CD14-positive monocyte (primary cell): ENCODE measurements at regions not wholly inside any gene's neighbourhood (a gene's known extent, or its start where the extent isn't known, plus 50 kb on each side); places are given as distances from the start of the nearest gene placed in this dataset.

ENCODE experiments used
- DNase-seq, 3 donors: peaks; one replicate each; pipeline ENCODE4 v3.0.0-alpha.2; 2011 to 2022
- H2AFZ ChIP-seq: 2 replicates; pipeline ENCODE4 v1.6.0; 2012; ENCODE audit warnings: mild to moderate bottlenecking, low read depth, low read length, inconsistent platforms; ENCODE audit not compliant: insufficient read depth, poor library complexity, severe bottlenecking
- H3K27ac ChIP-seq, 2 donors: 1 replicate in 1 of 2; 2 replicates in 1 of 2; pipeline ENCODE4 v1.5.1; 2012 to 2013; ENCODE audit warnings: low read length in 2 of 2, control low read depth in 1 of 2, inconsistent platforms in 1 of 2, low read depth in 1 of 2, mild to moderate bottlenecking in 1 of 2
- H3K27me3 ChIP-seq, 2 donors: one replicate each; pipeline versions ENCODE4 v1.6.0 to v1.6.1; 2011 to 2013; ENCODE audit warnings: low read length in 2 of 2; ENCODE audit not compliant: control insufficient read depth in 2 of 2, insufficient read depth in 2 of 2
- H3K36me3 ChIP-seq, 2 donors: replicated peaks in 1 of 2; 1 replicate in 1 of 2; 2 replicates in 1 of 2; pipeline versions ENCODE4 v1.5.1 to v1.6.1; 2012 to 2013; ENCODE audit warnings: low read length in 2 of 2, control low read depth in 1 of 2, inconsistent platforms in 1 of 2, mild to moderate bottlenecking in 1 of 2; ENCODE audit not compliant: insufficient read depth in 2 of 2, control insufficient read depth in 1 of 2
- H3K4me1 ChIP-seq, 2 donors: 1 replicate in 1 of 2; 2 replicates in 1 of 2; pipeline versions ENCODE4 v1.5.1 to v1.6.1; 2012 to 2013; ENCODE audit warnings: low read length in 2 of 2, control low read depth in 1 of 2, inconsistent platforms in 1 of 2, mild to moderate bottlenecking in 1 of 2, moderate library complexity in 1 of 2; ENCODE audit not compliant: insufficient read depth in 2 of 2, control insufficient read depth in 1 of 2
- H3K4me2 ChIP-seq: replicated peaks from 2 replicates; pipeline ENCODE3; 2012; ENCODE audit warnings: low read length, moderate library complexity, mild to moderate bottlenecking; ENCODE audit not compliant: poor library complexity, severe bottlenecking; ENCODE audit errors: extremely low read depth
- H3K4me3 ChIP-seq, 3 experiments: fragments of 200-600 bp in 1 of 3; sonication (generic) in 1 of 3; replicated peaks in 1 of 3; 1 replicate in 2 of 3; 2 replicates in 1 of 3; pipeline ENCODE4 v1.5.1; 2011 to 2013; ENCODE audit warnings: low read length in 3 of 3, mild to moderate bottlenecking in 3 of 3, control low read depth in 2 of 3, low read depth in 2 of 3, inconsistent platforms in 1 of 3, moderate library complexity in 1 of 3
- H3K79me2 ChIP-seq: 2 replicates; pipeline ENCODE4 v1.6.0; 2012; ENCODE audit warnings: mild to moderate bottlenecking, control low read depth, inconsistent platforms, low read length, moderate library complexity; ENCODE audit not compliant: insufficient read depth
- H3K9ac ChIP-seq: 2 replicates; pipeline ENCODE4 v1.6.0; 2017; ENCODE audit warnings: low read length, mild to moderate bottlenecking; ENCODE audit not compliant: insufficient read depth, poor library complexity, severe bottlenecking
- H3K9me3 ChIP-seq, 2 donors: replicated peaks in 1 of 2; 1 replicate in 1 of 2; 2 replicates in 1 of 2; pipeline versions ENCODE4 v1.5.1 to v1.6.1; 2012 to 2013; ENCODE audit warnings: low read length in 2 of 2, control low read depth in 1 of 2; ENCODE audit not compliant: control insufficient read depth in 1 of 2, insufficient read depth in 1 of 2
- H4K20me1 ChIP-seq: 2 replicates; pipeline ENCODE4 v1.6.0; 2012; ENCODE audit warnings: mild to moderate bottlenecking, low read length, control low read depth, moderate library complexity; ENCODE audit not compliant: insufficient read depth
- H3K27ac Mint-ChIP-seq, 7 donors: one replicate each; pipeline ENCODE4 v1.8.0; 2020; ENCODE audit warnings: mild to moderate bottlenecking in 7 of 7, mixed read lengths in 7 of 7, moderate library complexity in 6 of 7, inconsistent platforms in 2 of 7
- H3K27me3 Mint-ChIP-seq, 3 donors: one replicate each; pipeline ENCODE4 v1.8.0; 2021 to 2022; ENCODE audit warnings: low read depth in 3 of 3, mild to moderate bottlenecking in 3 of 3, mixed read lengths in 3 of 3, moderate library complexity in 3 of 3, inconsistent platforms in 1 of 3
- H3K36me3 Mint-ChIP-seq, 2 donors: one replicate each; pipeline ENCODE4 v1.8.0; 2020; ENCODE audit warnings: mixed read lengths in 2 of 2, inconsistent platforms in 1 of 2, mild to moderate bottlenecking in 1 of 2
- H3K4me1 Mint-ChIP-seq: one replicate; pipeline ENCODE4 v1.8.0; 2020; ENCODE audit warnings: mild to moderate bottlenecking, mixed read lengths
- H3K4me3 Mint-ChIP-seq, 2 donors: one replicate each; pipeline ENCODE4 v1.8.0; 2020; ENCODE audit warnings: mild to moderate bottlenecking in 2 of 2, mixed read lengths in 2 of 2, moderate library complexity in 1 of 2
- H3K9me3 Mint-ChIP-seq, 7 donors: one replicate each; pipeline ENCODE4 v1.8.0; 2020 to 2022; ENCODE audit warnings: mixed read lengths in 7 of 7, mild to moderate bottlenecking in 6 of 7, moderate library complexity in 6 of 7, inconsistent platforms in 2 of 7
- WGBS: methylation state at CpG from one replicate; pipeline ENCODE4 v1.1.5; 2013; ENCODE audit warnings: missing lambda C conversion rate; ENCODE audit not compliant: insufficient coverage; 5-methylcytosine and 5-hydroxymethylcytosine counted together
- intact Hi-C, 2 donors: fragments of 100-400 bp; cut with micrococcal nuclease; formaldehyde crosslinking; loops; one replicate each; pipeline versions ENCODE4 v1.15.0 to v1.15.1; 2023
- TF ChIP-seq, protein P1 (sequence below): fragments of 200-600 bp; IDR thresholded peaks from one replicate; pipeline ENCODE4 v1.8.0; 2022; ENCODE audit warnings: antibody characterized with exemption, mild to moderate bottlenecking

DNA sequence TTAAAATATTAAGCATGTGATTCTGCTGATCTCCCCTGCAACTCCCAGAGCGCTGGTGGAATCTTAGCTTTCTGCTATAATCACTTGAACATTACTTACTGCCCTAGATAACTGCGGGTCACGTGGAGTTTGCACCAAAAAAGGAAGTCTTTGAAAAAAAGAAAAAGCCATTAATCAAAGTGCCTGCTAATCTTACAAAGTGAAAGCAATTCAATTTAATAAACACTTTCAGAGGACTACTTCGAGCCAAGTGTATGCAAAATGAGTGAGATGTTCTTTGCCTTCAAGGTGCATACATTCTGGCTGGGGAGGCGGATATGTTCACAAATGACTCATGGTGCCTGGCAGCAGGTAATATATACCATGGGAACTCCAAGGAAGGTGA lies 109.9 kb upstream of the GAP43 start:
- H3K27me3 Mint-ChIP-seq: peaks cover 8 to 27% (median 11%) of the 10 kb centered on the region in 3 donors
- peak overlapping the region; percentile 71 to 89 for H3K4me3 Mint-ChIP-seq
- Histone ChIP-seq H2AFZ (peak overlapping the region; percentile 47), H3K79me2 (no peaks in the 10 kb centered on the region), H3K9me3 (no peaks in the 10 kb centered on the region), H3K4me1 (peaks cover 13% of the 10 kb centered on the region in 2 donors), H3K4me2 (peak overlapping the region; percentile 62), H3K27me3 (peaks cover 3 to 15% of the 10 kb centered on the region in 2 donors), H3K36me3 (no peaks in the 10 kb centered on the region), H3K4me3 (peak overlapping the region in 1 of 3 experiments; percentile 63), H3K9ac (no peak overlapping the region), H4K20me1 (no peaks in the 10 kb centered on the region), H3K27ac (no peak overlapping the region)
- peaks cover 0 to 3% (median 0%) of the 10 kb centered on the region in 7 donors for H3K9me3 Mint-ChIP-seq
- WGBS: 33% methylated on average over 3 of the region's 5 CpGs
- H3K4me1 Mint-ChIP-seq: peaks cover 16% of the 10 kb centered on the region
- H3K36me3 Mint-ChIP-seq: no peaks in the 10 kb centered on the region
- no peak for DNase-seq
- intact Hi-C loops: no loop called here
- TF ChIP-seq, protein P1, sequence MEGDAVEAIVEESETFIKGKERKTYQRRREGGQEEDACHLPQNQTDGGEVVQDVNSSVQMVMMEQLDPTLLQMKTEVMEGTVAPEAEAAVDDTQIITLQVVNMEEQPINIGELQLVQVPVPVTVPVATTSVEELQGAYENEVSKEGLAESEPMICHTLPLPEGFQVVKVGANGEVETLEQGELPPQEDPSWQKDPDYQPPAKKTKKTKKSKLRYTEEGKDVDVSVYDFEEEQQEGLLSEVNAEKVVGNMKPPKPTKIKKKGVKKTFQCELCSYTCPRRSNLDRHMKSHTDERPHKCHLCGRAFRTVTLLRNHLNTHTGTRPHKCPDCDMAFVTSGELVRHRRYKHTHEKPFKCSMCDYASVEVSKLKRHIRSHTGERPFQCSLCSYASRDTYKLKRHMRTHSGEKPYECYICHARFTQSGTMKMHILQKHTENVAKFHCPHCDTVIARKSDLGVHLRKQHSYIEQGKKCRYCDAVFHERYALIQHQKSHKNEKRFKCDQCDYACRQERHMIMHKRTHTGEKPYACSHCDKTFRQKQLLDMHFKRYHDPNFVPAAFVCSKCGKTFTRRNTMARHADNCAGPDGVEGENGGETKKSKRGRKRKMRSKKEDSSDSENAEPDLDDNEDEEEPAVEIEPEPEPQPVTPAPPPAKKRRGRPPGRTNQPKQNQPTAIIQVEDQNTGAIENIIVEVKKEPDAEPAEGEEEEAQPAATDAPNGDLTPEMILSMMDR: no peak
- peak overlapping the region in 1 of 7 donors; percentile 43 for H3K27ac Mint-ChIP-seq

DNA sequence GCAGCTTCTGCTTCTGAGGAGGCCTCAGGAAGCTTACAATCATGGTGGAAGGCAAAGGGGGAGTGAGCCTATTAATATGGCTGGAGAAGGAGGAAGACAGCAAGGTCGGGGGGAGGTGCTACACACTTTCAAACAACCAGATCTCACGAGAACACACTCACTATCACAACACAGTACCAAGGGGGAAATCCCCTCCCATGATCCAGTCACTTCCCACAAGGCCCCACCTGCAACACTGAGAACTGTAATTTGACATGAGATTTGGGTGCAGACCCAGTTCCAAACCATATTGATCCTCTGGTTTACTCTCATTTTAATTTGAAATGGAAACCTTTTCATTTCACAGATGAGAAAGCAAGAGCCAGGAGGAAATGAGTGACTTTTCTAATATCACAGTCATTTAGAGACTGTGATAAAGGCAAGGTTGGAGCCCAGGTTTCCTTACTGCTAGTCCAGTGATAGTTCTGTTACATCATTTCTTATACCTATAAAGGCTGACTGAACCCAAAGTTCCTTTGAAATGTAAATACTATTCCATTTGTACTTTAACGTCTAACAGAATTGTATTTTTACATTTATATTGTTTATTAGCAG lies 105.8 kb upstream of the GAP43 start:
- Mint-ChIP-seq H3K27ac (no peak overlapping the region), H3K27me3 (peaks cover 0 to 13% (median 3%) of the 10 kb centered on the region in 3 donors)

More for the DNA sequence above, 105.8 kb upstream of the GAP43 start:
- TF ChIP-seq, protein P1: no peak
- peaks cover 8 to 9% of the 10 kb centered on the region in 2 donors for H3K4me1 ChIP-seq
- H3K4me2 ChIP-seq: no peak overlapping the region
- WGBS: no CpG with 5 or more reads among the region's 3 CpGs
- no peaks in the 10 kb centered on the region for H3K36me3 Mint-ChIP-seq
- H3K36me3 ChIP-seq: no peaks in the 10 kb centered on the region
- H3K27ac ChIP-seq: no peak overlapping the region
- no peak overlapping the region for H3K4me3 ChIP-seq
- no peaks in the 10 kb centered on the region for H4K20me1 ChIP-seq
- H3K9me3 Mint-ChIP-seq: peaks cover 0 to 4% (median 0%) of the 10 kb centered on the region in 7 donors
- intact Hi-C loops: no loop called here
- no peaks in the 10 kb centered on the region for H3K9me3 ChIP-seq
- H2AFZ ChIP-seq: no peak overlapping the region
- no peak overlapping the region for H3K4me3 Mint-ChIP-seq
- H3K79me2 ChIP-seq: no peaks in the 10 kb centered on the region
- peaks cover 0 to 3% of the 10 kb centered on the region in 2 donors for H3K27me3 ChIP-seq
- H3K4me1 Mint-ChIP-seq: peaks cover 11% of the 10 kb centered on the region
- no peak overlapping the region for H3K9ac ChIP-seq
- no peak for DNase-seq
